GM12878 (cell line): ENCODE measurements at regions not wholly inside any gene's neighbourhood (a gene's known extent, or its start where the extent isn't known, plus 50 kb on each side); places are given as distances from the start of the nearest gene placed in this dataset.

Experiments
- ATAC-seq: fragments of 200-7000 bp; cut with Tn5 transposase; 3 replicates; pipeline ENCODE4 v1.9.1; 2020; ENCODE audit warnings: mild to moderate bottlenecking, moderate library complexity
- BruUV-seq: library from RNA; stranded (reverse); fragments of 400-500 nt; replicated peaks from 2 replicates; lab custom pipeline; 2021; lab: Mats Ljungman, UMichigan
- CTCF ChIA-PET: fragments of 300-600 bp; sonication (Branson Sonifier 250); formaldehyde crosslinking; extraction: SDS; loops from one replicate; lab custom pipeline; 2021; ENCODE audit warnings: inconsistent platforms; lab: Yijun Ruan, JAX
- POLR2A ChIA-PET: fragments of 350-600 bp; formaldehyde crosslinking; extraction: SDS; loops from one replicate; lab custom pipeline; 2021; ENCODE audit warnings: inconsistent platforms; lab: Charles Lee
- RAD21 ChIA-PET: fragments of 300-600 bp; sonication (Branson Sonifier 250); formaldehyde crosslinking; loops from one replicate; lab custom pipeline; 2023; ENCODE audit warnings: antibody characterized with exemption; ENCODE audit not compliant: unreplicated experiment; lab: Charles Lee
- SMC1A ChIA-PET: fragments of 300-600 bp; sonication (Branson Sonifier 250); formaldehyde crosslinking; loops from one replicate; lab custom pipeline; 2023; ENCODE audit not compliant: unreplicated experiment, uncharacterized antibody; lab: Charles Lee
- DNase-seq: peaks from one replicate; pipeline ENCODE4 v3.0.0-alpha.2; 2011; ENCODE audit warnings: low read depth, low spot score
- FAIRE-seq: peaks from 3 replicates; lab custom pipeline; 2011; peaks lifted over from hg19 to GRCh38; lab: Jason Lieb, UNC
- H2AFZ ChIP-seq: 2 replicates; pipeline ENCODE4 v1.6.0; 2011; ENCODE audit warnings: low read depth, low read length, control low read depth; ENCODE audit not compliant: control insufficient read depth
- H3K27ac ChIP-seq: 2 replicates; pipeline ENCODE4 v1.5.1; 2011; ENCODE audit warnings: control low read depth; ENCODE audit not compliant: control insufficient read depth, insufficient read depth
- H3K27me3 ChIP-seq, 2 experiments: replicated peaks in 1 of 2; 2 replicates each; pipeline versions ENCODE4 v1.6.0 to v1.6.1; 2011; ENCODE audit warnings: low read length in 1 of 2; ENCODE audit not compliant: control insufficient read depth in 2 of 2, insufficient read depth in 2 of 2
- H3K36me3 ChIP-seq, 2 experiments: 2 replicates each; pipeline ENCODE4 v1.5.1; 2011; ENCODE audit warnings: low read length in 1 of 2; ENCODE audit not compliant: control insufficient read depth in 2 of 2, insufficient read depth in 2 of 2
- H3K4me1 ChIP-seq: 2 replicates; pipeline ENCODE4 v1.6.1; 2011; ENCODE audit warnings: mild to moderate bottlenecking, low read length, moderate library complexity, mixed read lengths; ENCODE audit not compliant: control insufficient read depth, insufficient read depth
- H3K4me2 ChIP-seq: 2 replicates; pipeline ENCODE4 v1.6.0; 2011; ENCODE audit warnings: control low read depth; ENCODE audit not compliant: control insufficient read depth, insufficient read depth
- H3K4me3 ChIP-seq: fragments of 200-600 bp; sonication (generic); 2 replicates; pipeline ENCODE4 v1.5.1; 2016
- H3K79me2 ChIP-seq: 2 replicates; pipeline ENCODE4 v1.6.0; 2011; ENCODE audit warnings: low read length; ENCODE audit not compliant: control insufficient read depth, insufficient read depth
- H3K9ac ChIP-seq: 2 replicates; pipeline ENCODE4 v1.8.0; 2011; ENCODE audit warnings: low read length, control low read depth, mixed read lengths; ENCODE audit not compliant: control insufficient read depth, insufficient read depth
- H3K9me3 ChIP-seq: replicated peaks from 3 replicates; pipeline ENCODE4 v1.5.1; 2011; ENCODE audit warnings: mild to moderate bottlenecking, low read length; ENCODE audit not compliant: control insufficient read depth, insufficient read depth
- H4K20me1 ChIP-seq: 2 replicates; pipeline ENCODE4 v1.6.0; 2011; ENCODE audit not compliant: control insufficient read depth, insufficient read depth
- CBFB ChIP-seq: IDR thresholded peaks from 2 replicates; pipeline ENCODE4 v1.6.1; 2016; ENCODE audit warnings: antibody characterized with exemption, low read depth
- CREM ChIP-seq: IDR thresholded peaks from 2 replicates; pipeline ENCODE4 v1.6.1; 2014; ENCODE audit warnings: antibody characterized with exemption, low read depth
- HDAC2 ChIP-seq: fragments of 200-600 bp; sonication (generic); IDR thresholded peaks from 2 replicates; pipeline ENCODE4 v1.6.1; 2017
- IRF4 ChIP-seq: IDR thresholded peaks from 2 replicates; pipeline ENCODE4 v1.6.1; 2011; ENCODE audit warnings: low read depth, low read length
- NFYA ChIP-seq: IDR thresholded peaks from 2 replicates; pipeline ENCODE4 v1.6.1; 2011; ENCODE audit warnings: low read depth, mild to moderate bottlenecking, low read length, improper control_type of control experiment, borderline replicate concordance
- RAD21 ChIP-seq: IDR thresholded peaks from 2 replicates; pipeline ENCODE4 v1.6.1; 2011; ENCODE audit warnings: mild to moderate bottlenecking, low read depth, low read length, moderate library complexity; ENCODE audit not compliant: insufficient read depth
- RELB ChIP-seq: fragments of 450-650 bp; IDR thresholded peaks from 2 replicates; pipeline ENCODE4 v1.6.1; 2017; ENCODE audit warnings: low read depth, mild to moderate bottlenecking, moderate library complexity
- STAT3 ChIP-seq: IDR thresholded peaks from 2 replicates; pipeline ENCODE4 v1.6.1; 2011; ENCODE audit warnings: low read depth, low read length, improper control_type of control experiment
- TARDBP ChIP-seq: IDR thresholded peaks from 2 replicates; pipeline ENCODE4 v1.6.1; 2016; ENCODE audit warnings: borderline replicate concordance
- YY1 ChIP-seq: IDR thresholded peaks from 2 replicates; pipeline ENCODE4 v1.6.1; 2011; ENCODE audit warnings: low read depth, mild to moderate bottlenecking, low read length
- ZNF217 ChIP-seq: fragments of 450-650 bp; IDR thresholded peaks from 2 replicates; pipeline ENCODE4 v1.6.1; 2017; ENCODE audit warnings: antibody characterized with exemption, mild to moderate bottlenecking
- WGBS: methylation state at CpG from one replicate; pipeline ENCODE4 v1.1.6; 2016; ENCODE audit warnings: low lambda C conversion rate; ENCODE audit not compliant: insufficient replicate concordance, insufficient coverage; ENCODE audit errors: missing lambda C conversion rate; 5-methylcytosine and 5-hydroxymethylcytosine counted together
- in situ Hi-C: fragments of 300-500 bp; cut with MboI; formaldehyde crosslinking; loops from 9 replicates; pipeline ENCODE4 v1.14.3; 2018; ENCODE audit warnings: mixed read lengths
- intact Hi-C: fragments of 100-400 bp; cut with micrococcal nuclease; formaldehyde crosslinking; loops from one replicate; pipeline ENCODE4 v1.14.2; 2022; ENCODE audit not compliant: unreplicated experiment
- TF ChIP-seq, protein P1 (sequence below): IDR thresholded peaks from 2 replicates; pipeline ENCODE4 v1.6.1; 2012; ENCODE audit warnings: low read depth, low read length, improper control_type of control experiment
- TF ChIP-seq, protein P2 (sequence below), 3 experiments: IDR thresholded peaks in 2 of 3; conservative IDR thresholded peaks in 1 of 3; 2 replicates each; pipeline ENCODE4 v1.5.1; 2011; ENCODE audit warnings: low read depth in 3 of 3, low read length in 3 of 3, mild to moderate bottlenecking in 3 of 3, control low read depth in 2 of 3, moderate library complexity in 2 of 3, inconsistent platforms in 1 of 3, mixed read lengths in 1 of 3; ENCODE audit not compliant: control insufficient read depth in 2 of 3, insufficient read depth in 1 of 3; ENCODE audit errors: extremely low read depth in 1 of 3

GRCh38 chr18:48472610-48473009 lies 63.4 kb upstream of the ZBTB7C start (continued):
- no peak for TF ChIP-seq TARDBP
- no peak for TF ChIP-seq STAT3
- TF ChIP-seq, protein P1, sequence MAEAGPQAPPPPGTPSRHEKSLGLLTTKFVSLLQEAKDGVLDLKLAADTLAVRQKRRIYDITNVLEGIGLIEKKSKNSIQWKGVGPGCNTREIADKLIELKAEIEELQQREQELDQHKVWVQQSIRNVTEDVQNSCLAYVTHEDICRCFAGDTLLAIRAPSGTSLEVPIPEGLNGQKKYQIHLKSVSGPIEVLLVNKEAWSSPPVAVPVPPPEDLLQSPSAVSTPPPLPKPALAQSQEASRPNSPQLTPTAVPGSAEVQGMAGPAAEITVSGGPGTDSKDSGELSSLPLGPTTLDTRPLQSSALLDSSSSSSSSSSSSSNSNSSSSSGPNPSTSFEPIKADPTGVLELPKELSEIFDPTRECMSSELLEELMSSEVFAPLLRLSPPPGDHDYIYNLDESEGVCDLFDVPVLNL: no peak

DNA sequence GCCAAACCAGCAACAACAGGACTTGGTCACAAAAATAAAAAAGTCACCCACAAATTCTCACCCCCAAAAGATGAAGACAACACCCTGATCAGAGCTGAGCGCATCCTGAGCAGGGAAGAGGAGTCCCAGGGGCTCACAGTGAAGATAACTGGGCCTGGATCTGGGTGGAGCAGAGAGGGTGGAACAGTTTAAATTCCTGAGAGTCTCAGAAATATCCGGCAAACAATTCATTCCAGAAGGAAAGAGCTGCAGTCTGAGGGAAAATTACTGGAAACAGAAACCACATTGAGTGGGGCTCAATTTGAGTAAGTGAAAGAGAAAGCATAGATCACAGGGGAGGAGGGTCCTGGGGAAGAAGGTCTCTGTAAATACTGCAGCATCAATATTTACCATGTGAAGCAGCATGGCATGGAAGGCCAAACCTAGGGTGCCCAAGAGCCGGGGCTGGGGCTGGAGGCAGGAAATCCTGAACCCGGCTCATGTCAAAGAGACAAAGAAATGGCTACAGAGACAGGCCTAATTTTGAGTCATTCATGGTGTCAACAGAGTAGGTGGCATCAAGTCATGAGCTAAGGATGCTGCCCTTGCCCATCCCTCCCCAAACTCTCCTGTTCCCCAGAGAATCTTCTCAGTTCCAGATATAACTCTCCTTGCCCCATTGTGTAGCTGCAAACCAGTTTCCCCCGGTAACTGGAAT lies 61.4 kb upstream of the ZBTB7C start:
- Histone ChIP-seq H3K27ac (no peak overlapping the region), H3K27me3 (peaks cover 0 to 2% of the 10 kb centered on the region in 2 experiments; a peak in 2 of 4 replicates), H3K4me1 (no peaks in the 10 kb centered on the region), H4K20me1 (no peaks in the 10 kb centered on the region), H3K9ac (no peak overlapping the region), H3K36me3 (no peaks in the 10 kb centered on the region), H3K4me3 (no peak overlapping the region), H3K4me2 (no peak overlapping the region), H3K9me3 (no peaks in the 10 kb centered on the region; the same call in 2 of the 3 replicates)
- ATAC-seq (no peak), DNase-seq (no peak)
- no TSS peak for BruUV-seq
- 37% methylated on average over 5 of the region's 5 CpGs for WGBS
- SMC1A ChIA-PET: interaction anchor here (1.2 kb wide), 1 partner anchor 9 kb away, joined by 3 read pairs; no protein-coding TSS in a partner anchor
- TF ChIP-seq YY1 (no peak), RELB (no peak), CBFB (no peak), NFYA (no peak), CREM (no peak), HDAC2 (no peak), IRF4 (no peak), ZNF217 (no peak), RAD21 (no peak)
- TF ChIP-seq, protein P2, sequence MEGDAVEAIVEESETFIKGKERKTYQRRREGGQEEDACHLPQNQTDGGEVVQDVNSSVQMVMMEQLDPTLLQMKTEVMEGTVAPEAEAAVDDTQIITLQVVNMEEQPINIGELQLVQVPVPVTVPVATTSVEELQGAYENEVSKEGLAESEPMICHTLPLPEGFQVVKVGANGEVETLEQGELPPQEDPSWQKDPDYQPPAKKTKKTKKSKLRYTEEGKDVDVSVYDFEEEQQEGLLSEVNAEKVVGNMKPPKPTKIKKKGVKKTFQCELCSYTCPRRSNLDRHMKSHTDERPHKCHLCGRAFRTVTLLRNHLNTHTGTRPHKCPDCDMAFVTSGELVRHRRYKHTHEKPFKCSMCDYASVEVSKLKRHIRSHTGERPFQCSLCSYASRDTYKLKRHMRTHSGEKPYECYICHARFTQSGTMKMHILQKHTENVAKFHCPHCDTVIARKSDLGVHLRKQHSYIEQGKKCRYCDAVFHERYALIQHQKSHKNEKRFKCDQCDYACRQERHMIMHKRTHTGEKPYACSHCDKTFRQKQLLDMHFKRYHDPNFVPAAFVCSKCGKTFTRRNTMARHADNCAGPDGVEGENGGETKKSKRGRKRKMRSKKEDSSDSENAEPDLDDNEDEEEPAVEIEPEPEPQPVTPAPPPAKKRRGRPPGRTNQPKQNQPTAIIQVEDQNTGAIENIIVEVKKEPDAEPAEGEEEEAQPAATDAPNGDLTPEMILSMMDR (IDR thresholded peaks at IDR 0.05 in 2 of 3, conservative IDR thresholded peaks at IDR 0.05 in 1 of 3; ENCODE audit: control insufficient read depth in 2 of 3, extremely low read depth in 1 of 3, insufficient read depth in 1 of 3, low read depth in 3 of 3, low read length in 3 of 3): no peak
- TF ChIP-seq, protein P1: no peak
- TF ChIP-seq, all 136 proteins: peak for 0
- Histone ChIP-seq H3K79me2 (no peaks in the 10 kb centered on the region), H2AFZ (no peak overlapping the region)
- intact Hi-C loops (no loop called here), in situ Hi-C loops (loop anchor here (5.0 kb wide), 1 partner anchor 192 kb away; no protein-coding TSS in a partner anchor)
- POLR2A ChIA-PET: no interaction called here
- RAD21 ChIA-PET: no interaction called here
- FAIRE-seq: no peak
- CTCF ChIA-PET: interaction anchor here (0.7 to 1.0 kb wide), 2 partner anchors 8 to 194 kb away, joined by 3 read pairs; no protein-coding TSS in a partner anchor
